GM18520 (cell line): ENCODE measurements at regions not wholly inside any gene's neighbourhood (a gene's known extent, or its start where the extent isn't known, plus 50 kb on each side); places are given as distances from the start of the nearest gene placed in this dataset.

Experiments
- ATAC-seq: cut with Tn5 transposase; IDR thresholded peaks from one replicate; pipeline ENCODE4 v1.9.1; 2021; ENCODE audit not compliant: unreplicated experiment

DNA sequence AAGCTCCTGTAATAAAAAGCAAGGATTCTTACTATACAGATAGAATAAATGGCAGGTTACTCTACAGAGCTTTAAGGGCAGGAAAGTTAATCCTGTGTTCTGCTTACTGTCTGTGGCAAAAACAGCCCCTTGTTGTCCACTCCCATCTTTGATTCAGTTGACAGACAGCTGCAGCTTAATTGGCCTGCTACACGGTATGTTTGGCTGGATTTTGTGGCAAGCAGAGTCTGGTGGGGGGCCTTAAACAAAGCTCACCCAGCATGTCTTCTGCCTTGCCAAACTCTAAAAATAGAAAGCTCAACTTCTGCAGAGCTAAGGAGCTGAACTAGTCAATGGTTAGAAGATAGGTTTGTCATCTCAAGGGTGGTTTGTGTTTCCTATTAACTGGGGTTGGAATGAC lies 407.2 kb downstream of the HLX start:
- ATAC-seq, result no peak

DNA sequence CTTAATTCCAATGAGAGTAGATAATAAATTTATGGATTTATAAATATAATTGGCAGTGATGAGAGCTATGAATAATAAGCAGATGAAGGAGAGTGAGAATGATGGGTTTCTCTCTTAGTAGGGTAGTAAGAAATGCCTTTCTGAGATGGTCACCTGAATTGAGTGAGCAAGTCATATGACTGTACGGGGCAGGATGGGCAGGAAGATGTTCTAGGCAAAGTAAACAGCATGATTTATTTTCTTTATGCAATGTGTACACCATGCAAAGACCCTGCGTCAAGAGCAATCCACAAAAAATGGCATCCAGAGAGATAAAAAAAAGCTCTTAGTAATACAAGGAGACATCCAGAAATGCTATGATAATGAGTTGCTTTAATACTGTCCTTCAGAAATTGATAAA lies 409.9 kb downstream of the HLX start:
- no peak for ATAC-seq

DNA sequence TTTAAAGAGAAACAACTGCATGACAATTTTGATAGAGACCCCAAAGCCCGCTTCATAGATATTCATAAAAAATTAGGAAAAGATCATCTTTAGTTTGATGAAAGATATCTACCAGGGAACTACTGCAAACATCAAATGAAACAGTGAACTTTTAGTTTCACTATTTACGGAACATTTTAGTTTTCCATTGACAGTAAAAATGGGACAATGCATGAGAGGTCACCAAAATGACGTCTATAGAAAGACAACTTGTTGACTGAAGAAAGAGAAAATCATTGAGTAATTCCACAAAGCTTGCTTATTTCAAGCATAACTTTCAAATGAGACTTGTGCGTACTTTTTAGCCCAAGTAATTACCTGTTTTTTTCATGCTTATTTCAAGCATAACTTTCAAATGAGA lies 411.4 kb downstream of the HLX start:
- no peak for ATAC-seq

DNA sequence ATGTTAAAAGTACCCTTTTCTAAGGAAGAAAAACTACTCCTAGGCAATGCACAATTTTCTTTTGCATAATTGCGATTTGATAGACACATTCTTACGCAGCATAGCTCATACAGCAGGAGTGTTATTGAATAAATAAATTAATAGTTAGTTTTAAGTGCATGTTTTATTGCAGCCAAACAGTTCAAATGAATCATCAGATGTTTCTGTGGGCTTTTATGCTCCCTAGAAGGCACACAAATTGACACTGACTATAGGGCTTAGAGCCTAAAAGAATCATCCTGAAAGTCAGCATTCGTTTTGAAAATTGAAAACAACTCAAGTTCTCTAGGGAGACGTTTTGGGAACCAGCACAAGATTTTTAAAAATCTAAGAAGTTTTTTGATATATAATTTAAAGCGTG lies 411.9 kb downstream of the HLX start:
- no peak for ATAC-seq

DNA sequence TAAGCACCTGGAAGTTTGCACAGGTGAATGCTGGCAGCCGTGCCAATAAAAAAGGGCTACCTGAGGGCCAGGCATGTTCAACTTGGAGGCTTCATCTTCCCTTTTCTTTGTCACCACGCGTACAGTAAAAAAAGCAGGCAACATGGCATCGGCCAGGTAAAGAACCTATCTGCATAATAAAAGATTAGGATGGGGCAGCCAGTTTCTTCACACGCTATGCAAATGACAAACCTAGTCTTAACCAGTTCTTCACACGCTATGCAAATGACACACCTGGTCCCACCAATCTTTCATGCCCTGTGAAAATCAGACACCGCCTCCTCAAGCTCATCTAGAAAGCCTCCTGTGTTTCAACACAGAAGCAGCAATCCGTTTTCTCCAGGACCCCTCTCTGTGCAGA lies 413.4 kb downstream of the HLX start:
- ATAC-seq, result no peak

DNA sequence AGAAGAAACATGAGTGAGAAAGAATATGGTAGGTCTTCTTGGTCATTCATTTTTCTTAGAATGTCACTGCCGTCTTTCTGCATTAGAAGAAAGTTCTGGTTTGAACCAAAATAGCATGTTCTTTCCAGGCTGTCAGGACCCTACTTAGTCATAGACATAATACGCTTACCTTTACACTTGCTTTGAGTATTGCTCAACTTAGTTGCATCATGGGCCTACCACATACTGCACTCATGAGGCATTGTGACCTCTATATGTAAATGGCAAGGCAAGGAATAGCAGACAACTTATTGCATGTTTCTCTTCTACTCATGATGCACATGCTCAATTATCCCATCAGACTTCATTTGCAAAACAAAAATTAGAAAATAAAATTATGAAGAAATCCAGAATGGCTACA lies 415.0 kb downstream of the HLX start:
- no peak for ATAC-seq

DNA sequence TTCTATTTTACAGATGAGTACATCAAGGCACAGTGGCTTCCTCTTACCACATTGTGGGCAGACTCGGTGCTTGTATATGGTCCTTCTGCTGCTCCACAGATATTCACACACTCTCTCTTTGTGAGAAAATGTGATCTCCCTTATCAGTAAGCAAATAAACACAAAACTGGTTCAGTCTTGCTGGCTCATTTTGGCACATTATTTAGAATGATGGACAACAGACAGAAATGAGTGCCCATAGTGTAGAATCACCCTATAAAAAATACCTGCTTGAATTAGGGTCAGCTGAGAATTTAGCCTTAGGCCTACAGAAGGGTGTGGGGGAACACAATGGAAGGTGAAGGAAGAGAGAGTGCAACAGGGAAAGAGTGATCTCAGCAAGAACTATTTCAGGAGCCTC lies 423.1 kb downstream of the HLX start:
- no peak for ATAC-seq

DNA sequence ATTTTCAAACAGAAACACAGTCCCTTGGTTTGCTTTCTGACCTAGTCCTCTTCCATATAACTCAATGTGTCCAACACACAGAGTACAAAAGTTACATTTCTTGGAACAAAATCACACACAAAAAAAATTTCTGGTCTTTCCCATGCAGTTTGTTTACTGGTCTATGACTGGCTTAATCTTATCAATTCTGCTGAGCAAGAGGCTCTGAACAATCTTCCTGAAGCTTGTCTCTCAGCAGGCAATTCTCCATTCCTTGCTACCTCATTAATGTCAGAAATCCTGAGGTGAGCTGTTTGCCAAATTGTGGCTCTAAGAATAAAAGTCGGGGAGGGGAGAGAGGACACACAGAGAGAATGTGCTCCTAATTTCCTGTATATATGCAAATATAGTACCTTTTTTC lies 423.6 kb downstream of the HLX start:
- ATAC-seq, result no peak

DNA sequence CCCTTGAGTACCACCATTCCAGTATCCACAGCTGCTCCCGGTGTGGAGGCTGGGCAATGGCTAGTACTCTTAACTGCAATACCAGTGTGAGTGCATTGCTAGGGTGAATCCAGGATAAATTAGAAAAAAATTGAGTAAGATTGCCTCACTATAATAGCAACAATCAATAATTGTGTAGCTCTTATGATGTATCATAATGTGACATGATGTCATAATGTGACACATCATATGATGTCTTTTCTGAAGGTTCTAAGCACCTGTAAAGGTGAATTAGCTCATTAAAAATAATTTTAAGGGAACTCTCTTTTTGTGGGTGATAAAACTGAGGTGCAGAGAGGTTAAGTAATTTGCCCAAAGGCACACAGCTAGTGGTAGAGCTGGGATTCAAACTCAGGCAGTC lies 424.4 kb downstream of the HLX start:
- no peak for ATAC-seq

DNA sequence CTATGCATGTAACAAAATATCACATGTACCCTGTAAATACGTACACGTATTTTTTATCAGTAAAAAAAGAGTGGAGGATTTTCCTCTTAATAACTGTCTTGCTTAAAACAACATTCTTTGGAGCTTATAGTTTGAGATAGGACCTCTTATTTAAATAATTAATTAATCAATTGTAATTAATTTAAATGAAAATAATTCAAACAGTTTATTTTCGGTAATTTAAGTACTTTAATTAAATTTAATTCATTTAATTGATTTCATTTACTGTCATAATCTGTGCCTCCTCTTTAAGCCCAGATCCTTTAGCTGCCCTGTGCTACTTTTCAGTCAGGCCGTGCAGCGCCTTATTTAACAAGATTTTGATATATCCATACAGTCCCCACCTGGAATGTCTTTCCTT lies 427.0 kb downstream of the HLX start:
- ATAC-seq, result no peak

DNA sequence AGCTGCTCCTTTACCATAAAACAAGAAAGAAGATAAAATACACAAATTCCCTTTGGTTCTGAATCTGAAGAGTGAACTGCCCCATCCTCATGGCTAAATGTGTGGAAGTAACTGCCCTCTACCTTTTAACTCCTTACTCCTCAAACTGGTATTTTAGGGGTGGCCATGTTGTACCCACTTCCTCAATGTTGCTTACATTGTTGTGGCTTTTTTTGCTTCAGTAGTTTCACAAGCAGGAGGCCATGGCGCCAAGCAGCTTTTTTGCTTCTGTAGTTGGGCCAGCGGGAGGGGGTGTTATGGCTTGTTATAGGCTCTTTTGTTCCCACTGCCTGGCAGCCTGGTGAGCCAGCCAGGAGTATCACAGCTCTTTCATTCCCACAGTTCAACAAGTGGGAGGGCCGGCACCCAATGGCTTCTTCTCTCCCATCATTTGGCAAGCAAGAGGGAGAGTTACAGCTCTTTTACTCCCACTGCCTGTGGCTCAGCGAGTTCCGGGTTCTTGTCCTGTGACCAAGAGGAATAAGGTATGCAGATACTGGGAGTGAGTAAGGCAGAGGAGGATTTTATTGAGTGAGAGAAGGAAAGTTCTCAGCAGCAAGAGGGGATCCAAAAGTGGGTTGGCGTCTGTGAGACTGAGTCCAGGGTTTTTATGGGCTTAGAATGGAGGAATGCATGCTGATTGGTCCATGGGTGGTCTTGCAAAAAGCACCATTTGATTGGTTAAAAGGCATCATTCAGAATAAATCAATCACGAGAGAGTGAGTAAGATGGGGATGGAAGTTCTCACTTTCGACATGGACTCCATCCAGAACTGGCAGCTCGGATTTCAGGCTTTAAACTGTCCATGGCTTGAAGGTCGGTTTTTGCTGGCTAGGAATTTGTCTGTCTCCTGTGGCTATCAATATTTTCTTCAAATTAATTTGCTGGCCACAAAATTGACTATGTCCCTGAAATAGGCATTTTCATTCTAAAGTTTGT lies 429.6 kb downstream of the HLX start:
- no peak for ATAC-seq

DNA sequence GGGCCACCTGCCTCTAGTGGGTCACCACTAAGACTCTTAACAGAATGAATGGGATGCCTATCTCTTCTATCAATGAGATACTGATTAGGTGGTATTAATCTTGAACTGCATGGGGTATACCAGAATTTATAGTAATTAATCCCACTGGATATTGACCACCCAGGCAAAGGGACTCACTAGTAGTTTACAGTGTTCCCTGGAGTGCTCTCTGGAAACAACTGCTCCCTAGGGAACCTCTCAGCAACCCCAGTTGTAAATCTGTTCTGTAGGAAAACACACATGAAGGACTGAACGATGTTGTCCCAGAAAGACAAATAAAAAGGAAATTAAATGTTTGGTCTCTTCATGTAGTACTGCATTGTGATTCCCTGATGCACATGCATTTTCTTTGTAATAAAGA lies 430.5 kb downstream of the HLX start:
- no peak for ATAC-seq

DNA sequence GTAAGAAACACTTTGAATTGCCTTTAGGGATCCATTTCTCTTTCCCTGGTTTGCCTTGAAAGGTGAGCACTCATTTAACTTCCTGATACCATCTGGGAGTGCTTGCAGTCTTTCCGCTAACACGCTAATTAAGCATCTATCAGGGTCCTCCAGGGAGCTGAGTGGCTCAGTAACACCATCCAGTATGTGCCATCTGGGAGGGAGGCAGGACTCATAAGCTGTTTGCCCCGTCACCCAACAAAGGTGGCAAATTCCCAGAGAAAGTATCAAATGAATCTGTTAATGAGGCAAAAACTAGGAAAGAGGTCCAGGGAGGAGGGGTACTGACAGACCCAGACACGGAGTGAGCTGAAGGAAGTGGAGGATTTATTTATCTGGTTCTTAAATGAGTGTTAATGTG lies 430.9 kb downstream of the HLX start:
- no peak for ATAC-seq

DNA sequence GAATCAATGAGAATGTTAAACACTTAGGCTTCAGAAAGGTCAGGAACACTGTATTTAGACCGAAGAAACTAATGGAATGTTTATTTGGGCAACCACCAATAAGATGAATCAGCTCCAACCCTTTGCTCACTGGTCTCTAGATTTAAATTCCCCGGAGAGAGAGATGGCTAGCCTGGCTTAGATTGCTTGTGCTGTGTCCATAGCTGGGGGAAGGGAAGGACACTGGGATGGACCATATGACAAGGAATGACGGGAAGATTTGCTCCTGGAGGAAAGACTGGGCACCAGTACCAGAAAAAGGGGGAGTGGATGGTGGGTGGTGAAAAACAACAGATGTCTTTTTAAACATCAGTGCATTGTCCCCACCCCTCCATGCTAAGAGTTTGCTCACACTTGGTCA lies 426.6 kb downstream of the DUSP10 start:
- no peak for ATAC-seq

DNA sequence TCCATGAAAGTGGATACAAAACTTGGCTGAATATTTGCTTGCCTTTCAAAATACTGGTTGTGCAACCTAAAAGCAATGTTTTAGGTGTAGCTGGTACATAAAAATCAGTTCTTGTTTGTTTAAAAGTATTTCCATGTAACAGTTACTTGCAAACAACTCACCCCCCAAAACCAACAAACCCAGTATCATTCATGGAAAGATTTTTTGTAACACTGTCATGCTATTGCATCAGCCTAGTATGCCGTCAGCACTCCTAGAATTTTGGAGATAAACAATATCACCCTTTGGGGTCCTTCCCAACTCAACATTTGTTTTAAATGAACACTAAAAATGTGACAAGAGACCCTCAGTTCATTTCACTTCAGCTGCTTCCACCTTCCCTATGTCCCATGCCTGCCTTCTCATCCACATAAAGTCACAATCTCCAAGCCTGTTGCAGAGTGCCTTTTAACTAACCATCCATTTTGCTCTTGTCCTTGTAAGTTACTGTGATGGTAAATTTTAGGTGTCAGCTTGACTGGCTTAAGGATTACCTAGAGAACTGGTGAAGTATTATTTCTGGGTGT lies 425.3 kb downstream of the DUSP10 start:
- no peak for ATAC-seq

DNA sequence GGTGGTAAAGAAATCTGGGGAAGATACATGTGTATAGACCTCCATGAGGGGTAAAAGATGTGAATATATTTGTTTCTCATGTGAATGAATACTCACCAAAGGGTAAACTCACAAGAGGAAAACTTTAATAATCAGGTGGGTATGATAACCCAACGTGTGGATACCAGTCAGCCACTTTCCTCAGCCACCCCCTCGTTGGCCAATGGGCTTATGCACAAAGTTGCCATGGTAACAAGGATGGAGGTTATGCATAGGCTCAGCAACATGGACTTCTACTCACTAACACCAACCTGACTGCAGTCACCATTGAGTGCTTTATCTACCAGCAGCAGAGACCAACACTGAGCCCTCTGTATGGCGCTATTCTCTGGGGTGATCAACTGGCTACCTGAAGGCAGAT lies 424.4 kb downstream of the DUSP10 start:
- no peak for ATAC-seq

DNA sequence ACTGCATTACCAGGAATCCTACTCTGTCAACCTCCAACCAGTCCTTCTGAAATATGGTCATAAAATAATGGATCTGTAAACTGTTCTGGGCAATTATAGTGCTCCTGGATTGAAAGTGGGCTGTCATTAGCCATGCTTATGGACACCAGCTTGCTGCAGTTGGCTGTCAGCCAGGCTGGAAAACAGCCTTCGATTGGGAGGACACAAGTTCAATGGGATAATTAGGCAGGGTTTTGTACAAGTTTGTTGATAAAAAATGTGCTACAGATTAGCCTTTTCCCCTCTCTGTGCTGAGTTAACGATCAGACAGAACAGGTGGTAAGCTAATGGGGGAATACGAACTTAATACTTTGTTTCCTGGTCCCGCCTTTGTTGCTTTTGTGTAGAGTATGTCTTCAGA lies 413.9 kb downstream of the DUSP10 start:
- no peak for ATAC-seq

DNA sequence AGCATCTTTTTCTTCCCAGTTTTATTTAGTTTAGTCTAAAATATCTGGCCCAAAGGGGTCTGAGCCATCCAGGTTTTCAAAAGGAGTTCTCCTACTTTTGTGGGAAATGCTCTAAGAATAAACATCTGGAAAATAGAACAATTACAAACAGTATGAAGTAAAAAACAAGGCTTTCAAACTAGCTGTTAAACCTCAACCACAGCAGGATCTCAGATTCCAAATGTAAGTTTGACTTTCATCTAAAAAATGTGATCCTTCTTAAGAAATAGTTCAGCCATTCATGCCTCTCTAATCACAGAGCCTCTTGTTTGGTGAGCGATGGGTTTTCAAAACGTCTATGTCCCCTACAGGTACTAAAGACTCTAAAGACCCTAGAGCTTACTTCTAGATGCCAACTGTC lies 413.5 kb downstream of the DUSP10 start:
- no peak for ATAC-seq

DNA sequence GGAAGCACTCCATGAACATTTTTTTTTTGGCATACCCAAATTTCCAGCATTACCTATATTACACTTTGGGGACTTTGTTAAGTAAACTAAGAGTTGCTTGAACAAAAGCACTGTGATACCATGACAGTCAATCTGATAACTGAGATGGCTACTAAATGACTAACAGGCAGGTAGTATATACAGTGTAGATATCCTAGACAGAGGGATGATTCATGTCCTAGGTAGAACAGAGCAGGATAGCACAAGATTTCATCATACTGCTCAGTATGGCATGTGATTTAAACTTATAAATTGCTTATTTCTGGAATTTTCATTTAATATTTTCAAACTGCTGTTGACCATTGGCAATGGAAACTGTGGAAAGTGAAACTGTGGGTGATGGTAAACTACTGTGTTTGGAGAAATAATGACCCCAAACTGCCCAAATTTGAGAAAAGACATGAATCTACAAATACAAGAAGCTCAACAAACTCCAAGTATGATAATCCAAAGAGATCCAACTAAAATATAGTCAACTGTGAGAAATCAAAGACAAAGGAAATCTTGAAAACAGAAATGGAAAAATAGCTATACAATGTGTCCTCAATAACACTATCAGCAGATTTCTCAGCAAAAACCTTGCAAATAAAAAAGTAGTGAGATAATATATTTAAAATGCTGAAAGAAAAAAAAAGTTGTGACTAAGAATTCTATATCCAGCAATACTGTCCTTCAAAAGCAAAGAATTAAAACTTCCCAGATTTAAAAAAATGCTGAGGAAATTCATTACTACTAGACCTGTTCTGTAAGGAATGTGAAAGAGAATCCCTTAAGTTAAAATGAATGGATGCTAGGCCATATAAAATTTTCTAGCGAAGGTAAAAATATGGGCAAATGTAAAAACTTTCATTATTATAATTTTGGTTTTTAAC lies 410.4 kb downstream of the DUSP10 start:
- no peak for ATAC-seq

DNA sequence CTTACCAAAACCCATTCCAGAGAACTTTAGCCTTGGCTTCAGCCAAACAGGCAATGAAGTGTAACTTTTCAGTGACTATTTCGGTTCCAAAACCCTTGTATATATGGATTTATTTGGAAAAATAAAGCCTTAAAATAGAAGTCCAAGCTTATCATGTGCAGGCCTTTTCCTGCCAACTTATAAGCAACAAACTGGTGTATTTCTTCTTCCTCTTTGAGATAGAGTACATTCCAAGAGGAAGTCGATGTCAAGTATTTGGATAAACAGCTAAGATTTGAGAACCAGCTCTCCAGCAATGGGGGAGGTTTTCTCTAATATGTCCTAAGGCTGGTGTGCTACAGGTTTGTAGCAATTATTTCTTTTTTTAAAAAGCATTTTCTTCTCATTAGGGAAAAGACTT lies 407.8 kb downstream of the DUSP10 start:
- no peak for ATAC-seq

DNA sequence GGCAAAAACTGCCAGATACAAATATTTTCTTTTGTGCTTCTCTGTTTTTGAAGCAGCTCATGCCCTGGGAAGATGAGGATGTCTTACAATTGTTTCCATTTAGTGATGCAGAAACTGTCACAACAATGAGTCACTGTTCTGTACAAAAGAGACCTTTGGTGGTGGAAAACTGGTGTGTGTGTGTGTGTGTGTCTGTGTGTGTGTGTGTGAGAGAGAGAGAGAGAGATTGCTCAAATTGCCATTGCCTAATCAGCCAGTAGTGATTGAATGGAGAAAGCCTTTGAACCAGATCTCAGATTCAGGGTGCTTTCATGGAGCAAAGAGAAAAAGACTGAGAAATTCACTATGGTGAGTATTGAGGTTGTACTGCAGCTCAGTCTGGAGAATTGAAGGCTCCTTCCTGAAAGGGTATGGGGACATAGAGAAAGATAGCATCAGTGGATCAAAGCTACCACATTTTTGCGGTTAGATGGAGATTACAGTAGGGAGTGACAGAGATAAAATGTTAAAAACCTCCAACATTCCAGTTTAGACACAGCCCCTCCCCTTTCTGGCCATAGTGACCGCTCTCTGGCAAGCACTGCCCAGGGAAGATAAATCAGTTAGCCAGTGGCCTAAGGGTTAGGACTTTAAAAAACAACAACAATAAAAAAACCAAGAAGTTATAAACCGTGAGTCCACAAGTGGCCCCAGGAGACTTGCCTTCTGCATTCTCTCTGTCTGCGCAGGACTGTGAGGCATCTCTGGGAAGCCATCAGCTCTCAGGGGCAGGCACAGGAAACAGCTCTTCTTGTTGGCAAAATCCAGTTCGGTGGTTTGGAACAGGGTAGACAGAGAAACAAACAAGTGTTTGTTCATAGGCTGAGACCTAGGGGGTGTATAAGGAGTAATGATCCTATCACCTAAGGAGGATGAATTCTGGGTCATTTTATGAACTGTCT lies 406.5 kb downstream of the DUSP10 start:
- no peak for ATAC-seq
